NT2/D1 (cell line): ENCODE measurements at regions not wholly inside any gene's neighbourhood (a gene's known extent, or its start where the extent isn't known, plus 50 kb on each side); places are given as distances from the start of the nearest gene placed in this dataset.

Source experiments
- SUZ12 ChIP-seq: IDR thresholded peaks from 2 replicates; pipeline ENCODE4 v1.6.1; 2011; ENCODE audit not compliant: insufficient read length, insufficient read depth; ENCODE audit errors: extremely low read depth
- YY1 ChIP-seq: IDR thresholded peaks from 2 replicates; pipeline ENCODE4 v1.6.1; 2011; ENCODE audit not compliant: insufficient read length, insufficient read depth
- ZNF274 ChIP-seq: IDR thresholded peaks from 2 replicates; pipeline ENCODE4 v1.6.1; 2011; ENCODE audit warnings: mild to moderate bottlenecking, low read depth, low read length

DNA sequence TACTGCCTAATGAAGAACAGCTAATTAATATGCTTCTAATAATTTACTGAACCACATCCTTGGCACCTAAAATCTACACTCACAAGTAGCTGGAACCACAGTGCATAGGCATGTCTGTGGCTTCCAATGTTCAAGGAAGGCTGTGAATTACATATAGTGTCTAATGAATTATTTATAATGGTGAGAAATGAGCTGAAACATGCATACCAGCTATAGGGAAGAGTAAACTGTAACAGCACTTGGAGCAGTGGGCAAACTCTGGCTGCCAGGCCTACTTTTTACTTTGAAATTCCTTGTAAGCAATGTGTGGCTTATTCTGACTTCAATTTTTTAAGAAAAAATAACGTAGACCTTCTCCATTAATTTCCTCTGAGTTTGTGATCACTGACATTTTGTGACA, 953.2 kb upstream of the CDH8 start:
- TF ChIP-seq YY1 (no peak), ZNF274 (no peak), SUZ12 (no peak)
